ENCODE measurements at regions not wholly inside any gene's neighbourhood (a gene's known extent, or its start where the extent isn't known, plus 50 kb on each side); places are given as distances from the start of the nearest gene placed in this dataset.

GRCh38 chr1:34693081-34693480, 61.8 kb upstream of the GJB5 start:
- H3K9me2 ChIP-seq (ENCODE audit: low read depth, low read length), result no peaks in the 10 kb centered on the region
- no peak overlapping the region for H3K4me3 ChIP-seq (ENCODE audit: low read depth, low read length, poor library complexity, severe bottlenecking)
- no peaks in the 10 kb centered on the region for H3K4me1 ChIP-seq (ENCODE audit: insufficient read depth, low read length, severe bottlenecking)
- H3K79me2 ChIP-seq (ENCODE audit: insufficient read depth, low read length), result no peaks in the 10 kb centered on the region
- H3K27me3 ChIP-seq (ENCODE audit: insufficient read depth, low read length), result no peaks in the 10 kb centered on the region
- H3K9me3 ChIP-seq (ENCODE audit: low read length), result no peaks in the 10 kb centered on the region
- no peak overlapping the region for H3K27ac ChIP-seq (ENCODE audit: low read depth, low read length, poor library complexity, severe bottlenecking)
- H3K36me3 ChIP-seq (ENCODE audit: insufficient read depth, low read length), result no peaks in the 10 kb centered on the region
- no peak overlapping the region for H3K4me2 ChIP-seq (ENCODE audit: low read length)
- no peak overlapping the region for H2AFZ ChIP-seq (ENCODE audit: low read length)
- no peaks in the 10 kb centered on the region for H3F3A ChIP-seq (ENCODE audit: insufficient read depth, low read length)
- no peak for TF ChIP-seq CTCF (IDR thresholded peaks at IDR 0.05; ENCODE audit: low read length)
- no peak for TF ChIP-seq EZH2 (IDR thresholded peaks at IDR 0.05; ENCODE audit: borderline replicate concordance, low read length)
- no peak overlapping the region for H3K9ac ChIP-seq (ENCODE audit: low read length)
- H4K20me1 ChIP-seq (ENCODE audit: insufficient read depth, low read length), result no peaks in the 10 kb centered on the region

DNA sequence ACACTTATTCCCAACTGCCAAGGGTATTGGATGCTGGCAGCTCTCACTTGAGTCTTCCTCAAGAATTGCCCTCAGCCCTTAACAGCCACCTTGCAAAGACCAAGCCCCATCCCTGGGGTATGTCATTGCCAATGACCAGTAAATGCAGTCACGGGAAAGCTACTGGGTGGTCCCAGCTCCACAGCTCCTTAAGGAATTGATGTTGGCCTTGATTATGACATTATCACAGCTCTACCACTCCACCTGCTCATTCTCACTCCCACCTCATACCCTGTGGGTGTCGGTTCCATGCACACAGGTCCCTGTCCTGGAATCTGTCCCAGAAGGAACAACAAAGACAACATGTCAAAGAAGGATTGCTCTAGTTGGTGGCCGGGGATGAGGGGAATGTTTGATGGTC, 60.5 kb upstream of the GJB5 start:
- H3K9ac ChIP-seq (ENCODE audit: low read length), result no peak overlapping the region
- no peaks in the 10 kb centered on the region for H3K36me3 ChIP-seq (ENCODE audit: insufficient read depth, low read length)
- no peaks in the 10 kb centered on the region for H4K20me1 ChIP-seq (ENCODE audit: insufficient read depth, low read length)
- no peaks in the 10 kb centered on the region for H3K4me1 ChIP-seq (ENCODE audit: insufficient read depth, low read length, severe bottlenecking)
- H2AFZ ChIP-seq (ENCODE audit: low read length), result no peak overlapping the region
- no peaks in the 10 kb centered on the region for H3K9me2 ChIP-seq (ENCODE audit: low read depth, low read length)
- no peaks in the 10 kb centered on the region for H3K27me3 ChIP-seq (ENCODE audit: insufficient read depth, low read length)
- H3K9me3 ChIP-seq (ENCODE audit: low read length), result no peaks in the 10 kb centered on the region
- no peaks in the 10 kb centered on the region for H3K79me2 ChIP-seq (ENCODE audit: insufficient read depth, low read length)
- H3K4me2 ChIP-seq (ENCODE audit: low read length), result no peak overlapping the region
- H3F3A ChIP-seq (ENCODE audit: insufficient read depth, low read length), result no peaks in the 10 kb centered on the region
- H3K27ac ChIP-seq (ENCODE audit: low read depth, low read length, poor library complexity, severe bottlenecking), result no peak overlapping the region
- no peak overlapping the region for H3K4me3 ChIP-seq (ENCODE audit: low read depth, low read length, poor library complexity, severe bottlenecking)
- TF ChIP-seq CTCF (IDR thresholded peaks at IDR 0.05; ENCODE audit: low read length), result no peak
- no peak for TF ChIP-seq EZH2 (IDR thresholded peaks at IDR 0.05; ENCODE audit: borderline replicate concordance, low read length)

DNA sequence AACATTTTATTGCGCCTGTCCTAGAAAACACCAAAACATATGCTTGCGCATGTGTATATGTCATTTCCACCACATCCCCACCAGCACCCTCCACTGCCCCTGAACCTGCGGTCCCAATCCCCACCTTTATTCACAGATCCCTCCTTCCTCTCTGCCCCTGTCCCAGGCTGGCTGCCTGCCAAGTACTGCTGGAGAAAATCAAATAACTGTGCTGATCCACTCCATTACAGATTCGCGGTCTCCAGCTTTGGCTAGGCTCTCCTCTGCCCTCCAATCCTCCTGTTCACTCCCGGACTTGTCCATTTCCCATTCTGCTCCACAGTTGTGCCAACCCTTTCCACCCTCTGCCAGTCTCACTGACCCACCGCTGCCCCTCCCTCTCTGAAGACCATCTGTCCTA, 59.3 kb upstream of the GJB5 start:
- Histone ChIP-seq H3K9me2 (ENCODE audit: low read depth, low read length) (no peaks in the 10 kb centered on the region), H3K27me3 (ENCODE audit: insufficient read depth, low read length) (no peaks in the 10 kb centered on the region), H3K9me3 (ENCODE audit: low read length) (no peaks in the 10 kb centered on the region), H3K9ac (ENCODE audit: low read length) (no peak overlapping the region), H3F3A (ENCODE audit: insufficient read depth, low read length) (no peaks in the 10 kb centered on the region), H3K4me2 (ENCODE audit: low read length) (no peak overlapping the region), H3K4me1 (ENCODE audit: insufficient read depth, low read length, severe bottlenecking) (no peaks in the 10 kb centered on the region), H3K79me2 (ENCODE audit: insufficient read depth, low read length) (no peaks in the 10 kb centered on the region), H3K27ac (ENCODE audit: low read depth, low read length, poor library complexity, severe bottlenecking) (no peak overlapping the region), H3K36me3 (ENCODE audit: insufficient read depth, low read length) (no peaks in the 10 kb centered on the region), H3K4me3 (ENCODE audit: low read depth, low read length, poor library complexity, severe bottlenecking) (no peak overlapping the region), H4K20me1 (ENCODE audit: insufficient read depth, low read length) (no peaks in the 10 kb centered on the region), H2AFZ (ENCODE audit: low read length) (no peak overlapping the region)
- TF ChIP-seq CTCF (IDR thresholded peaks at IDR 0.05; ENCODE audit: low read length) (no peak), EZH2 (IDR thresholded peaks at IDR 0.05; ENCODE audit: borderline replicate concordance, low read length) (no peak)
